ENCODE measurements at regions not wholly inside any gene's neighbourhood (a gene's known extent, or its start where the extent isn't known, plus 50 kb on each side); places are given as distances from the start of the nearest gene placed in this dataset.

DNA sequence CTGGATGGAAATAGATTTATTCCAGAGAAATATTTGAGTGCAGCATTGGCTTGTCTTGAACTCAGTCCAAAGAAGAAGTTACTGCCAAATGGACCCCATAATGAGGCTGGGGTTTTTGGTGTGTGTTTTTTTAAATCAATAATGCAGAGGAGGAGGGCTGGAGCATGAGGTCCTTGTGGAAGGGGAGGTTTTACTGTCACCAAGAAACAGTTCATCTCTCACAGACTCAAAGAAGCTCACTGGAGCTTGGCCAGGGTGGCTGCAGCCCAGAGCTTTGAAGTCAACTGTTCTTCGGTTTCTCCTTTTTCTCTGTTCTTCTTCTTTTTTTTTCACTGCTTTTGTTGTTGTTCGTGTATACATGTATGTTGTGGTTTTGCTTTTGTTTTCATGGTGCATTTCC, 377.7 kb downstream of the FBXW7 start:
- TF ChIP-seq CTCF (tag by site-specific recombination; IDR thresholded peaks at IDR 0.05) (no peak), ZNF530 (tag by site-specific recombination; IDR thresholded peaks at IDR 0.05; ENCODE audit: low read depth) (no peak), ZFP37 (tag by site-specific recombination; IDR thresholded peaks at IDR 0.05) (no peak), KLF1 (tag by site-specific recombination; IDR thresholded peaks at IDR 0.05) (no peak), ZBTB20 (tag by site-specific recombination; IDR thresholded peaks at IDR 0.05) (no peak), ZNF24 (tag by site-specific recombination; IDR thresholded peaks at IDR 0.05) (no peak)
- TF ChIP-seq, protein P1, sequence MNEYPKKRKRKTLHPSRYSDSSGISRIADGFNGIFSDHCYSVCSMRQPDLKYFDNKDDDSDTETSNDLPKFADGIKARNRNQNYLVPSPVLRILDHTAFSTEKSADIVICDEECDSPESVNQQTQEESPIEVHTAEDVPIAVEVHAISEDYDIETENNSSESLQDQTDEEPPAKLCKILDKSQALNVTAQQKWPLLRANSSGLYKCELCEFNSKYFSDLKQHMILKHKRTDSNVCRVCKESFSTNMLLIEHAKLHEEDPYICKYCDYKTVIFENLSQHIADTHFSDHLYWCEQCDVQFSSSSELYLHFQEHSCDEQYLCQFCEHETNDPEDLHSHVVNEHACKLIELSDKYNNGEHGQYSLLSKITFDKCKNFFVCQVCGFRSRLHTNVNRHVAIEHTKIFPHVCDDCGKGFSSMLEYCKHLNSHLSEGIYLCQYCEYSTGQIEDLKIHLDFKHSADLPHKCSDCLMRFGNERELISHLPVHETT (tag by site-specific recombination; IDR thresholded peaks at IDR 0.05) = no peak
- TF ChIP-seq, protein P2, sequence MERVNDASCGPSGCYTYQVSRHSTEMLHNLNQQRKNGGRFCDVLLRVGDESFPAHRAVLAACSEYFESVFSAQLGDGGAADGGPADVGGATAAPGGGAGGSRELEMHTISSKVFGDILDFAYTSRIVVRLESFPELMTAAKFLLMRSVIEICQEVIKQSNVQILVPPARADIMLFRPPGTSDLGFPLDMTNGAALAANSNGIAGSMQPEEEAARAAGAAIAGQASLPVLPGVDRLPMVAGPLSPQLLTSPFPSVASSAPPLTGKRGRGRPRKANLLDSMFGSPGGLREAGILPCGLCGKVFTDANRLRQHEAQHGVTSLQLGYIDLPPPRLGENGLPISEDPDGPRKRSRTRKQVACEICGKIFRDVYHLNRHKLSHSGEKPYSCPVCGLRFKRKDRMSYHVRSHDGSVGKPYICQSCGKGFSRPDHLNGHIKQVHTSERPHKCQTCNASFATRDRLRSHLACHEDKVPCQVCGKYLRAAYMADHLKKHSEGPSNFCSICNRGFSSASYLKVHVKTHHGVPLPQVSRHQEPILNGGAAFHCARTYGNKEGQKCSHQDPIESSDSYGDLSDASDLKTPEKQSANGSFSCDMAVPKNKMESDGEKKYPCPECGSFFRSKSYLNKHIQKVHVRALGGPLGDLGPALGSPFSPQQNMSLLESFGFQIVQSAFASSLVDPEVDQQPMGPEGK (tag by site-specific recombination; IDR thresholded peaks at IDR 0.05) = no peak
